K562 (cell line): ENCODE measurements at regions not wholly inside any gene's neighbourhood (a gene's known extent, or its start where the extent isn't known, plus 50 kb on each side); places are given as distances from the start of the nearest gene placed in this dataset.
"Not testable (repeated sequence)": the region's sequence is repeated elsewhere in the genome, so short reads cannot be mapped to it uniquely, and the experiment has no call there.

Source experiments
- ARID2 ChIP-seq: fragments of 450-650 bp; IDR thresholded peaks from 2 replicates; pipeline ENCODE4 v1.6.1; 2017; ENCODE audit warnings: antibody characterized with exemption, mild to moderate bottlenecking
- CC2D1A ChIP-seq: fragments of 450-650 bp; IDR thresholded peaks from 2 replicates; pipeline ENCODE4 v1.6.1; 2017; ENCODE audit warnings: mild to moderate bottlenecking
- CTCF ChIP-seq, 3 experiments: IDR thresholded peaks in 2 of 3; conservative IDR thresholded peaks in 1 of 3; 2 replicates each; pipeline ENCODE4 v1.5.1; 2011 to 2012; ENCODE audit warnings: low read length in 3 of 3, mild to moderate bottlenecking in 3 of 3, control low read depth in 2 of 3, improper control_type of control experiment in 1 of 3, inconsistent platforms in 1 of 3, low read depth in 1 of 3, mixed read lengths in 1 of 3, moderate library complexity in 1 of 3; ENCODE audit not compliant: insufficient read depth in 2 of 3
- DEAF1 ChIP-seq: fragments of 450-650 bp; formaldehyde crosslinking; IDR thresholded peaks from 2 replicates; pipeline ENCODE4 v1.4.0; 2020; ENCODE audit warnings: mild to moderate bottlenecking, moderate library complexity
- HDGF ChIP-seq: fragments of 450-650 bp; IDR thresholded peaks from 2 replicates; pipeline ENCODE4 v1.6.1; 2016
- HMBOX1 ChIP-seq: sonication (generic); IDR thresholded peaks from 2 replicates; pipeline ENCODE4 v1.6.1; 2016
- POLR2AphosphoS2 ChIP-seq: IDR thresholded peaks from 2 replicates; pipeline ENCODE4 v1.6.1; 2012; ENCODE audit warnings: low read length, improper control_type of control experiment
- POLR2B ChIP-seq: fragments of 450-650 bp; IDR thresholded peaks from 2 replicates; pipeline ENCODE4 v1.6.1; 2018; ENCODE audit warnings: low read depth; ENCODE audit not compliant: partially characterized antibody
- POLR2G ChIP-seq: fragments of 200-400 bp; formaldehyde crosslinking; IDR thresholded peaks from 2 replicates; pipeline ENCODE4 v1.6.1; 2017; ENCODE audit warnings: low read depth, mild to moderate bottlenecking, antibody characterized with exemption, low read length, moderate library complexity
- RAD21 ChIP-seq, 2 experiments: fragments of 250-450 bp in 1 of 2; fragments of 450-650 bp in 1 of 2; sonication (Bioruptor Pico) in 1 of 2; formaldehyde crosslinking in 1 of 2; IDR thresholded peaks in 1 of 2; conservative IDR thresholded peaks in 1 of 2; 2 replicates each; pipeline versions ENCODE4 v1.4.0 to v1.8.0; 2020 to 2022; ENCODE audit warnings: mild to moderate bottlenecking in 2 of 2, moderate library complexity in 1 of 2
- REST ChIP-seq, 2 experiments: fragments of 450-650 bp; formaldehyde crosslinking in 1 of 2; IDR thresholded peaks; 2 replicates each; pipeline versions ENCODE4 v1.4.0 to v1.6.1; 2014 to 2020; ENCODE audit warnings: mild to moderate bottlenecking in 2 of 2, borderline replicate concordance in 1 of 2, low read depth in 1 of 2
- XRCC5 ChIP-seq: fragments of 200-400 bp; formaldehyde crosslinking; IDR thresholded peaks from 2 replicates; pipeline ENCODE4 v1.6.1; 2017; ENCODE audit warnings: low read depth, mild to moderate bottlenecking, low read length
- ZNF263 ChIP-seq: sonication (generic); formaldehyde crosslinking; IDR thresholded peaks from 2 replicates; pipeline ENCODE4 v1.8.0; 2022; ENCODE audit warnings: mild to moderate bottlenecking, missing genetic modification reagents, borderline replicate concordance

GRCh38 chr22:25462474-25463346, 101.8 kb upstream of the GRK3 start (continued):
- TF ChIP-seq REST (IDR thresholded peaks at IDR 0.05; ENCODE audit: borderline replicate concordance), result peak; percentile 87
- TF ChIP-seq REST (CRISPR knock-in tag; IDR thresholded peaks at IDR 0.05; ENCODE audit: low read depth), result not testable (repeated sequence)
- peak; percentile 83 for TF ChIP-seq ARID2
- peak; percentile 24; the same call in 1 of the 2 replicates for TF ChIP-seq POLR2G
- TF ChIP-seq CC2D1A, result peak; percentile 73
- peak; percentile 42; the same call in 1 of the 2 replicates for TF ChIP-seq XRCC5
- TF ChIP-seq CTCF (IDR thresholded peaks at IDR 0.05 in 2 of 3, conservative IDR thresholded peaks at IDR 0.05 in 1 of 3; ENCODE audit: insufficient read depth in 2 of 3, low read depth in 1 of 3, low read length in 3 of 3), result peak; percentile 87 to 89 (median 87)
- TF ChIP-seq POLR2AphosphoS2, result 0 out of 2 replicates have a peak, but pooled peaks have one; percentile 44
- TF ChIP-seq HDGF, result peak; percentile 76; the same call in 1 of the 2 replicates
- TF ChIP-seq POLR2B, result peak; percentile 46
- peak; percentile 78 to 94 for TF ChIP-seq RAD21 (CRISPR knock-in tag; conservative IDR thresholded peaks at IDR 0.05 in 1 of 2, IDR thresholded peaks at IDR 0.05 in 1 of 2)
- TF ChIP-seq ZNF263 (CRISPR knock-in tag), result peak; percentile 53; the same call in 1 of the 2 replicates
- TF ChIP-seq HMBOX1, result peak; percentile 64
- TF ChIP-seq DEAF1 (CRISPR knock-in tag), result peak; percentile 69
